HG02943 (cell line): ENCODE measurements at regions not wholly inside any gene's neighbourhood (a gene's known extent, or its start where the extent isn't known, plus 50 kb on each side); places are given as distances from the start of the nearest gene placed in this dataset.

ENCODE experiments used
- ATAC-seq: cut with Tn5 transposase; IDR thresholded peaks from one replicate; pipeline ENCODE4 v1.9.1; 2021; ENCODE audit warnings: mild to moderate bottlenecking, low read depth, moderate library complexity; ENCODE audit not compliant: unreplicated experiment

DNA sequence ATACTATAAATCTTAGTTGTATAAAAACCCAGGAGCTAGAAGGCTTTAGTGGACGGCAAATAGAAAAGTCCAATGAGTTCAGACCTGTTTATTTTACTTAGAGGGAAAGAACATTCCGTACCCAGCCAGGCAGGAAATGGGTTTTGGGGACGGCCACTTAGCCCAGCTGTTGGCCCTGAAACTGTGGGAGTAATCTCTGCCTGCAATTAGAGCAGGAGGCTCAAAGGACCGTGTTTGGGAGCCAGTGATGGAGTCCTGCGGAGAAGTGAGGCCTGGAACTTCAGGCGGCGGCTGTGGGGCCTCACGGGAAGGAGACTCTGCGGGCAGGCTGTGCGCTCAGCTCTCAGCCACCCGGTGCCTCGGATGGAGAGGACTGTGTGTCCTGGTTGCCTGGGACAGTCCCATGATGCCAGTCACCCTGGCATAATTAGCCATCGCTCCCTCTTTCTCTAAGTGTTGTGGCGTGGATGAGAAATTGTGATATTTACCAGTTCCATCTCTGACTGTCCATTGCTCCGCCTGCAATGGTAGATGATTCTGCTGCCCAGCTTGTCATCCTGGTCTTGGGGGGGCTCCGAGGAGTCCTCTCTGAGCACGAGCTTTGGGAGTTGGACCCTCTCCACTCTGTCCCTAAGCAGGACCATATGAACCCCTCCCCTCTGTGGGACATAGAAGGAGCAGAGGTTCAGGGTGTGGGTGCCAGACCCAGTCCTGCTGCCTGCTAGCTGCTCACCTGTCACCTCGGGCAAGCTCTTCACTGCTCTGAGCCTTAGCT is 530.3 kb downstream of the TBC1D22A start:
- ATAC-seq, result no peak

DNA sequence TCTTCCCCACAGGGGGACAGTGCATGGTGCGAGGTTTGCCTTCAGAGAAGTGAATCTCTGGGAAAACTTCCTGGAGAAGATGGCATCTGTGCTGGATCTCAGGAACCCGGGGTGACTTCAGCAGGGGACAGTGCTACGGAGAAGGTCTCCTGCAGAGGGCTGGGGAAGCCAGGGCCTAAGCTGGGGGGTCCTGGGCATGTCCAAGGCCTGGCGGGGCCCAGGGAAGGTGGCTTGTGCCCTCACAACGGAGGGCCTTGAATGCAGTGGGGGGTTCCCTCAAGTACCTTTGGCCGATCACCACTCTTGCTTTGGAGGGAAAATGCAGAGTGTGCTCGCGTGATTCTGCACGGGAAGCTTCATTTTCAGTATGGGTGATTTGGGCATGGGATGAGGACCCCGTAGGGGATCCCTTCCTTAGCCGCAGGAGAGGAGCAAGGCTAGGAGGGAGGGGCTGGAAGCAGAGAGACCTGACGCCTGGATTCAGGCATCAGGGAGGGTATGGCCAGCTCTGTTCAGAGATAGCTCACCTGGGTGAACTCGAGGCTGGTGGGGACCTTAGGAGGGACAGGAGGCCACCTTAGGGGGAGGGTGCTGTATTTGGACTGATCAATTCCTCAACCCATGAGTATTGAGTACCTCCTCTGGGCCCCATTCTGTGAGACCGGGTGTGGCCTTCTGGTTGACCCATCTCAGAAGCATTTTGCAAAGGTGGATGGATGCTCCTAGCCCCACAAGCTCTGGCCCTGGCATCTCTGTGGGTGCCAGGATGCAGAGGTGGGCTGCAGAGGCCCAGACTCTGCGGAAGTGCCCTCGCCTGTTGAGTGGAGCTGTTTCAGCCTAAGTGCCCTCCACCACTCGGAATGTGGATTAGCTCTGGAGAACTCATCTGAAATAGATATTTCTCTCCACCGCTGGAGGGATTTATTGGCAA is 529.4 kb downstream of the TBC1D22A start:
- no peak for ATAC-seq

DNA sequence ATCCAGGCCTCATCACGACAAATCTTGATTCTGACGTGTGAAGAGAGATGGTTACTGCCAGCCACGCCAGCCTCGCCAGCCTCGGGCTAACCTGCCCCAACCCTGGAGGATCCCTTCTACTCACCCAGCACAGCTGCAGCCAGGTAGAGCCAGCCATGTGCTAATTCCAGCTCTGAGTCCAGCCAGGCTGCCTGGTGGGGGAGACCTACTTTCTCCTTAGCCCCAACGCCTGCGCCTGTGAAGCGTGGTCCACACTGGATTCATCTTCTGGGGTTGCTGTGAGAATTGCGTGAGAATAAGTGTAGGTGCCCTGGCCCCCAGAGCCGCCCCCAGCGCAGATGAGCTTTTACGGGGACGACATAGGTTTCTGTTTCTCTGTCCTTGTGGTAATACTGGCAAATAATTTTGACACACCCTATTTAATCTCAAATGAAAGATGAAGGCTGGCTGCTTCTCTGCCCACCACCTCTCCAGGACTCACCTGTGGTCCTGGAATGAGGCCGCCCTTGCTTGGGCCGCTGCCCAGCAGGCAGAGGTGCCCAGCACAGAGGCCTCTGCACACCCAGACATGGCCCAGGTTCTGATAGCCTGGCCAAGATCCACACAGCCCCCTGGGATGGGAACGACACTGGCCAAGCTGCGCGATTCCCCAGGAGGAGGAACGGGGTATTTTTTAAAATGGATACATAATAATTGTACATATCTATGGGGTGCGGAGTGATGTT is 528.4 kb downstream of the TBC1D22A start:
- no peak for ATAC-seq

DNA sequence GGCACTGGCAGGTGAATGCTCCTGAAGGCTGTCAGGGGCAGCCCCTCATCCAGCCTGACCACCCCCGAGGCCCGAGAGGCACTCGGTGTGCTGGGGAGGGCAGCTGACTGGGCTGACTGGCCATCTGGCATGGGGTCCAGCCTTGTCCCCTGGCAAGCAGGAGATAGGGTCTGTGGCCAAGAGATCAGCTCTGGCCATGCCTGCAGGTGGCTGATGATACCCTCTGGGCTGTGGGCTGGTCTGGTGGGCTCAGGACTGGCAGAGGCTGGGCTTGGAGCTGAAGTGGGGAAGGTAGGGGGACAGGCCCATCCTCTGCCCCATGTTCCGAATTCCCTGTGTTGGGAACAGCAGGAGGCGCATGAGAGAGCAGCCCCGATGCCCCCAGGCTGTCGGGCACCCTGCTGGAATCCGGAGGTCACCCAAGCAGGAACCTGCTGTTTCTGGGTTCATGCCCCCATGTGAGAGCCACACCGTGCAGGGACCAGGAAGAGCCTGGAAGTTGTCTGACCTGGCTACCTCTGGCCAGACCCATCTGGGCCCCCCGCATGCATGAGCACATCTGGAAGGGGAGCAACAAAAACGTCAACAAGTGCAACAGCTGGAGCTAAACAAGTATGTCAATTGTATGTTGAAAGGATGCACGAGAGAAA is 527.0 kb downstream of the TBC1D22A start:
- ATAC-seq, result no peak

DNA sequence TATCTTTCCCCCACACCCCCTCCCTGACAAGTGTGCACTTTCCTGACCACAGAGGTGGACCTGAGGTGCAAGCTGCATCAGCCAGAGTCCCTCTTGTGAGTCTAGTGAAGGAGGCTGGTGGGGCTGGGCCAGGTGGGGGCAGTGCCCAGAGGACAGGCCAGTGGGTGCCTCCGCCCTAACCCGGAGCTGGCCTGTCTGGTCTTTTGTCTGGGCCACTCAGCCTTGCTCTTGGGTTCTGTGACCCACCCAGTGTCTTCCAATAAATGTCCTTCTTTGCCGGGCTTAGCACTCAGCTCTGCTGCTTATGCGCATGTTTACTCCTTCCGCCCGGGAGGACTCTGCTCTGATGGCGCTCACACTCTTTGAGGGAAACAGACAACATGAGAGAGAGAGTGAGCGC is 526.2 kb downstream of the TBC1D22A start:
- ATAC-seq, result no peak

DNA sequence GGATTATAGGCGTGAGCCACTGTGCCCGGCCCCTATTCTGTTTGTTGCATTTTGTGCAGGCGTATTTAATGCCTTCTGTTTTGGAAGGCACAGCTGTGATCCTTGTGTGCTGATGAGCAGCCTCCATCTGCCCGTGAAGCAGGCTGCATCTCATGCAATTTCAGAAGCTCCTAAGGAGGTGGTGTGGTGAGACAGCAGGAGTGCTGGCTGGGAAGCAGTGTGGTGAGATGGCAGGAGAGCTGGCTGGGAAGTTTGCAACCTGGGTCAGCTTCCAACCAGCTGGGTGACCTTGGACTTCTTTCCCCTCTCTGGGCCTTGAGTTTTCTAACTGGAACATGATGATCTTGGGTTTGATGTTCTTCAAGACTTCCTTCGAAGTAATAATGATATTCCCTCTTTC is 525.1 kb downstream of the TBC1D22A start:
- ATAC-seq, result no peak

DNA sequence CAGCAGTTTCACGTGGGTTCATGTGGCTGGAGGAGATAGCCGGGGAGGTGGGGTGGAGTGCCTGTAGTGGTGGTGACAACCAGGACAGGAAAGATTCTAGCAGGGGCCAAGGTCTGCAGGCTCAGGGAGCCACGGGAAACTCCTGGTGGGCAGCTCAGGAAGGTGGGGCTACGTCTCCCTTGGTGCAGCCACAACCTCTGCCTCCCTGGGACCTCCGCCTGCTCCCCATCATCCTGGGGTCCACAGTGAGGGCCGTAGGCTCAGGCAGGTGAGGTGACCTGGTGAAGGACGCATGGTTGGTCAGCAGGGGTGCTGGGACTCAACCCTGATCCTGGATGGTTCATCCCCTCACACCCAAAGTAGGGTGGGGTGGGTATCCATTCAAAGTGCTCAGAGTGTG is 524.1 kb downstream of the TBC1D22A start:
- no peak for ATAC-seq

DNA sequence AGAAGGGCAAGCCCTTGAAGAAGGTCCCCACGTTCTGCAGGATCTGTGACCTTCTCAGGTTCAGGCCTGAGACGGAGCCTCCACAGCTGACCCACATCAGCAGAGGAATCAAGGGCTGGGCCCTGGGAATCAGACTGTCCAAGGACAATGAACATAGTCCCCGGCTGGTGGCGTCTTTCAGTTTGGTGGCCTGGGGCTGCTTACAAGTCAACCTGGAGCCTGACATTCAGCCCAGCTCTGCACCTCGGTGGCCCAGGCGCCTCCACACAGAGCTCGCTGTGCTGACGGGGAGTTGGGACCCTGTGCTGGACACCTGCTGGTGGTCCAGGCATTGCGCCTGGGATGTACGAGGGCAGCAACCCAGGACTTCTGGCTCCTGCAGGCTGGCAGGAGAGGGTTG is 523.5 kb downstream of the TBC1D22A start:
- ATAC-seq, result no peak

DNA sequence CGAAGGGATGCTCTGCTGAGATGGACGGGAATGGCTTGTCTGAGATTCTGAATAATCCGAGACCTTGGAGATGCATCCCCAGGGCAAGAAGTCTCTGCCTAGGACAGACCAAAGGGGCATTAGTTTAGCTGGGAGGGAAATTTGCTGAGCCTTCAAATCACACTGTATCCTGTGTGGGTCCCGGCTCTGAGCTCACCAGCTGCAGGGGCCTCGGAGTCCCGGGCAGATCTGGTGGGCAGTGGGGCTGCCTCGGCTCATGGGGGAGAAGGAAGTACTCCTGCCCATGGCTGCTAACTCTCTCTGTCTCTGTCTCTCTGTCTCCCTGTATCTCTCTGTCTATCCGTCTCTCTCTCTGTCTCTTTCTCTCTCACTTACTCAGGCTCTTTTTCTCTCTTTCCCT is 522.4 kb downstream of the TBC1D22A start:
- no peak for ATAC-seq

DNA sequence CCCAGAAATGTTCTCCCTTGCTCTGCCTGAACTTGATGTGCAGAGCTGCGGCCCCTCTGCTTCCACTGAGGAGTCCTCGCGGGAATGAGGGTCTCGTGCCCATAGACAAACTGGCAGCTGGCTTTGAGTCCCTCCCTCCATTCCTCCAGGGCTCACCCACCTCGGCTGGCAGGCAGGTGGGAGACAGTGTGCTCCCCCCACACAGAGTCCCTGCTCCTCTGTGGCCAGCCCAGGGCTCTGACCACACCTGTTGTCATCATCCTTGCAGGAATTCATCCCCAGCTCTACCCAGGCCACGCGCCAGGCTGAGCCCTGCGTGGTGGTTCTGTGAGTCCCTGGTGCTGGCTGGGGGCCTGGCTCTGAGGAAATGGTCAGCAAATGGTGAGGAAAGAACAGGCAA is 521.9 kb downstream of the TBC1D22A start:
- no peak for ATAC-seq

DNA sequence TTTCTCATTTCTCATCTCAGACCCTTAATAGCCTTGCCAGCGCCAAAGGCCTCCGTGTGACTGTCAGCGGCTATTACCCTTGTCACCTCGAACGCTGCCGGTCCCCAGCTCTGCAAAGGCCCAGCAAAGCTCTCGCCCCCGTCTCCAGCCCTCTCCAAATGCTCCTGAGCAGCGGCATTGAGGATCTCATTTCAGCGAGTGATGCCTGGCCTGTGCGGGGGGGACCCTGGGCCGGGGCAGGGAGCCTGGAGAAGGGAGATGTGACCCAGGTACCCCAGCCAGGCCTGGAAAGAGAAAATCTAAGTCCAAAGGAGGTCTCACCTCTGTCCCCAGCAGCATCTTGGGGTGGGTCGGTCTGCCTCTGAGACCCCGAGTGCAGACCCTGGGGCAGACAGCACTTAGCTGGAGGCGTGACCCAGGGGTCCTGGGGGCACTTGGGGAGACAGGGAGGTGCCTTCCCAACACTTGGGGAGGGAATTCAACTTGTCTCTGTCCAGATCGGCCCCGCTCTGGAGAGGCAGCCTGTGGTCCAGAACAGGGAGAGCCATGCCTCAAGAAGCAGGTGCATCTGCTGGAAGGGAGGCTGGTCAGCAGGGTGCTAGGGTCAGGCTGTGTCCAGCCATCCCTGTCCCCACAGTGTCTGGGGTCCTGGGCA is 521.3 kb downstream of the TBC1D22A start:
- ATAC-seq, result no peak

DNA sequence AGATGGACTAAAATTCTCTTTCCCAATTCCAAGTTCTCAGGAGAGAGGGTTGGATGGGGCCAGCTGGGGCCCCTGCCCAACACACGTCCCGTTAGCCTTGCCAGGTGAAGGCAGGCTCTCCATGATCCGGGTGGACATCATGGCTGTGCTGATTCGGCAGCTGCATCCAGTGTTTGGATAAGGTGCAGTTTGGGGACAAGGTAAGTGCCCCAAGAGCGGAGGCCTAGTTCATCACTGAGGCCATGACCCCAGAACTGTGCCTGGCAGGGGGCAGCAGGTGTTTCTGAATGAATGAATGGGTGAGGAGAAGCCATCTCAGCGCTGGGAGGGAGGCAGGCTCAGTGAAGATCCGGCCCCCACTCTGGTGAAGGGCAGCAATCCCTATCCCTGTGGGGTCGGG is 520.4 kb downstream of the TBC1D22A start:
- ATAC-seq, result no peak

DNA sequence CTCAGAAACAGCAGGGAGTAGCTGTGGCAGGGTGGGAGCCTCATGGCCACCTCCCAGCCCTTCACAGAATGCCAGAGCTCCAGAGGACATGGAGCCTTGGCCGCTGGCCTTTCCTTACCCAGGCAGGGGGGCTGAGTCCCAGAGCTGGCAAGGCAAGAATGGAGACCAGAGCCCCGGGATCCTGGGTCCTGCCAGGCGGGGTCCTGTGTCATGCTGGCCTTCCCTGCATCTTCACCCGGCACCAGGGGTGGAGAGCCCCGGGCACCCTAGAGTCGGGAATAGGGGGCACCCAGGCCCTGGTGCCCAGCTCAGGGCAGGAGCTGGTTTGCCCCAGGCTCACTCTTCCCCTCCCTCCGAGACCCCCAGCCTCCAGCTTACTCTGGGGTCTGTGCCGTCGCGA is 519.9 kb downstream of the TBC1D22A start:
- no peak for ATAC-seq

DNA sequence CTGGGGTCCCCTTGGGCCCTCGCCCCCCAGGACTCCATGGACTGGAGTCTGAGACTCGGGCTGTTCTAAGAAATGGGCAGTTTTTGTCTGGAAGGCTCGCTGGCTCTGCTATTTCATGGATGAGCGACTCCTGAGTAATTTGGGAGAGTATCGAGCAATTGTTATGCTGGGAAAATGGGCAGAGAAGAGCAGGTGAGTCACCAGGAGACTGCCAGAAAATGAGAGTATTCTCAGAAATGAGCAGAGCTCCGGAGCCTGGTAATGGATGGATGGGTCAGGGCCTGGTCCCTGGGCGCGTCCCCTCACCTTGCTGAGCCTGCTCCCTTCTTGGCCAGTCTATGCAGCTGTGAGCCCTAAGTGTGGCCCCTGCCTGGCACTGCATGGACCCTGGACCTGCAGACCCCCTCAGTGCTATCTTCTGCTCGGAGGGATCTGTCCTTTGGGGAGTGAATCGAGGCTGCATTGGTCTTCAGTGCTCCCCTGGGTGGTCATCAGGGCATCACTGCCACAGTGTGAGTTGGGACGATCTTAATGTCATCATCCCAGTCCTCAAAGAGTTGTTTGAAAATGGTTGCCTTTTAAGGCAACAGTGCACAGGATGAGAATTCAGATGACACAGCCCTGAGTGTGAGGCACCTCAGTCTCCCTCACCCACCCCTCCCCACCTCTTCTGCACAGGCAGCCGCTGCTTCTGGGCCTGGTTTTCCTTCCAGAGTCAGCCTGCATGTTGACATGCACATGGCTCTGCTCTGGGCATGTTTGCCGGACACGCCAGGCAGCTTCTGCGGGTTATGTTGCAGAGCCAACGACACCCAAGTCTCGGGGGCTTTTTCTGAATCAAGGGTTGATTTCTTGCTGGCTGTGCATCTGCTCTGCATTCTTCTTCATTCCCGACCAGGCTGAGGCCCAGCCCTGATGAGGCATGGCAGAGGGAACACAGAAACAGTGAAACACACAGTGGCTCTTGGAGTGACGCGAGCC is 519.0 kb downstream of the TBC1D22A start:
- no peak for ATAC-seq

DNA sequence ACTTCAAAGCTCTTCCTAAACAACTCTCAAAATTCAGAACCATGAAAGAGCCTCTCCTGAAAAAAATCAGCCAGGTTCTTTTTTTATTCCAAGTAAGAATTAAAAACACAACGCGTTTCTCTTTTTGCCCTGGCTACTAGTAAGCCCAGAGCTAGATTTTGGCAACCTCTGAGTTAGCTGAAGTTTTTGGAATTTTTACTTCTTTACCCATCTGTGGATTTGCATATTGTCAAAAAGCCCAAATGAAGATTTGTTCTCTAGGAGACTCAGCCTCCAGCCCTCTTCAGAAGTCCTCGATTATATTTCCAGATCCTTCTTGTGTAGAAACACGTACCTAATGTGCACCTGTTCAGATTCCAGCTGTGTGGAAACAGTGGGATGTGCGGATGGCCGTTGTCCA is 517.9 kb downstream of the TBC1D22A start:
- no peak for ATAC-seq

DNA sequence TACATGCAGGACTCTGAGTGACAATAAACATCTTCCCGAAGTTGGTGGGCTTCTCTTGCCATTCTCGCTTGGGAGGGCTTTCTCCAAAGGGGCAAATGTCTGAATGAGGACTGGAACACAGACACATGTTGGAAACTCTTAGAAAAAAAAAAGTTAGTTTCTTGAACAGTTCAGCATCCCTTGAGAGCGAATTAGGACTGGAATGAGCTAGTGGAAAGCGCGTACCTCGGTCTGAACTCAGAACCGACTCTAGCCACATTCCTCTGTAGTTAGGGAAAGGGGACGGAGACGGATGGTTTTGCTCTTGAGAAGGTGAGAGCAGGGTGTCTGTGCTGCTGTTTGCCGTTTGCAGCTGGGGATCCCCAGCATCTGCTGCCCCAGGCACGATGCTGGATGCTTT is 517.3 kb downstream of the TBC1D22A start:
- ATAC-seq, result no peak

DNA sequence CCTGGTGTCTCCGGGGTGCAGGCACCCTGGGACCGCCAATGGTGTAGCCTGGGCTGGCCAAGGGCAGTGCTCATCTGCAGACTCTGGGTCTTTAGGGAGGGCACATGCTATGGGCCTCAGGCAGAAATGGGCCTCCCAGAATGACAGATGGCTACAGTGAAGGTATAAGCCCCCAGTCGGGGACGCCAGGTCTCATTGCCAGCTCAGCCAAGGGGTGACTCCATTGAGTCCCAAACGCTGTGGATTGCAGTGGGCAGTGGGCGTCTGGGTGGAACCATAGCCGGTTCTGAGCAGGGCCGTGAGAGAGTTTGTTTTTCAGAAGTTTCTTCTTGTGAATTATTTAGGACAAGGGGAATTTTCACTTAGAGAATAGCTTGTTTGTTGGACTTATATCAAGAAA is 516.9 kb downstream of the TBC1D22A start:
- no peak for ATAC-seq

DNA sequence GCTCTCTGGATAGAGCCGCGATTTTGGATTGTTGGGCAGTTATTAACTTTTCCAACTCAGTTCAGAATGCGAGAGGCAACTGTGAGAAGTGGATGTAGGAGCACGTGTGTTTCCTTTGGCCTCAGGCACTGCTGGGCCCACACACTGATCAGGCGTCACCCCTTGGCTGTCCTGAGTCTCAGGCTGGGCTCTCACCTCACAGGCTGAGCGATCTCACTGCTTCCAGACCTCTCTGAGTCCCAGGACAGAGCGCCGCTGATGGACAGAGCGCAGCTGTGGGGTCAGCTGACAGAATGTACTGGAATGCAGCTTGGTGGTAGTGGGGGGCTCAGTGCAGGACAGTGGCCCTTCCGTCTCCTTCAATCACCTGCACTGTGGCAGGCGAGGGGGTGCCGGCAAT is 516.2 kb downstream of the TBC1D22A start:
- no peak for ATAC-seq

DNA sequence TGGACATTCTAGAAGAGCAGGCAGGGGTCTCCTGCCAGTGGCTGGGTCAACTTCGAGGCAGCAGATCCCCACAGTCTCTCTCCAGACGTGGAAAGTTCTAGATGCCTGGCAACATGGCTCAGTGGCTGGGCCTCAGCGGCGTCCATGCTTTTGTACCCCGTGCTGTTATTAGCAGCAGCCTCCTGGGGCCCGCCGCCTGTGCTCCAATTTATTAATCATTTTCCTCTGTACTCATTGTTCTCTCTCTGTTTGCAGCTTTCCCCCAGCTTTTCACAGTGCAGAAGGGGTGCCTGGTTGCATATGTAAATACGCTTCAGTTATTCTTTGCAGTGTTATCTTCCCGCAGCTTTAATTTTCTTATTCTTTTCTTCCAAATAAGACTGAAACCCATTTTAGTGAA is 515.1 kb downstream of the TBC1D22A start:
- ATAC-seq, result no peak
